ENCODE measurements at regions not wholly inside any gene's neighbourhood (a gene's known extent, or its start where the extent isn't known, plus 50 kb on each side); places are given as distances from the start of the nearest gene placed in this dataset.

GRCh38 chr12:13376610-13377373 is 180.3 kb downstream of the EMP1 start:
- TF ChIP-seq, protein P1, sequence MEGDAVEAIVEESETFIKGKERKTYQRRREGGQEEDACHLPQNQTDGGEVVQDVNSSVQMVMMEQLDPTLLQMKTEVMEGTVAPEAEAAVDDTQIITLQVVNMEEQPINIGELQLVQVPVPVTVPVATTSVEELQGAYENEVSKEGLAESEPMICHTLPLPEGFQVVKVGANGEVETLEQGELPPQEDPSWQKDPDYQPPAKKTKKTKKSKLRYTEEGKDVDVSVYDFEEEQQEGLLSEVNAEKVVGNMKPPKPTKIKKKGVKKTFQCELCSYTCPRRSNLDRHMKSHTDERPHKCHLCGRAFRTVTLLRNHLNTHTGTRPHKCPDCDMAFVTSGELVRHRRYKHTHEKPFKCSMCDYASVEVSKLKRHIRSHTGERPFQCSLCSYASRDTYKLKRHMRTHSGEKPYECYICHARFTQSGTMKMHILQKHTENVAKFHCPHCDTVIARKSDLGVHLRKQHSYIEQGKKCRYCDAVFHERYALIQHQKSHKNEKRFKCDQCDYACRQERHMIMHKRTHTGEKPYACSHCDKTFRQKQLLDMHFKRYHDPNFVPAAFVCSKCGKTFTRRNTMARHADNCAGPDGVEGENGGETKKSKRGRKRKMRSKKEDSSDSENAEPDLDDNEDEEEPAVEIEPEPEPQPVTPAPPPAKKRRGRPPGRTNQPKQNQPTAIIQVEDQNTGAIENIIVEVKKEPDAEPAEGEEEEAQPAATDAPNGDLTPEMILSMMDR (IDR thresholded peaks at IDR 0.05) = no peak
- TF ChIP-seq POLR2A (IDR thresholded peaks at IDR 0.05) (no peak), POLR2AphosphoS5 (IDR thresholded peaks at IDR 0.05) (no peak)

Measured in breast epithelium (tissue), 3 donors.